GM06990 (cell line): ENCODE measurements at regions not wholly inside any gene's neighbourhood (a gene's known extent, or its start where the extent isn't known, plus 50 kb on each side); places are given as distances from the start of the nearest gene placed in this dataset.

Experiments used
- DNase-seq: peaks from one replicate; pipeline ENCODE4 v3.0.0-alpha.2; 2011; ENCODE audit not compliant: insufficient read length; ENCODE audit errors: extremely low read depth
- H3K27me3 ChIP-seq: replicated peaks from 2 replicates; pipeline ENCODE4 v1.6.0; 2011; ENCODE audit warnings: low read length; ENCODE audit not compliant: control insufficient read depth, insufficient read depth
- H3K36me3 ChIP-seq: 2 replicates; pipeline ENCODE4 v1.5.1; 2011; ENCODE audit warnings: low read length; ENCODE audit not compliant: control insufficient read depth, insufficient read depth
- H3K4me3 ChIP-seq: replicated peaks from 2 replicates; pipeline ENCODE4 v1.5.1; 2011; ENCODE audit warnings: low read depth, mild to moderate bottlenecking, control low read depth, low read length
- TF ChIP-seq, protein P1 (sequence below): IDR thresholded peaks from 2 replicates; pipeline ENCODE4 v1.5.1; 2011; ENCODE audit warnings: low read length, control low read depth, mild to moderate bottlenecking, inconsistent platforms; ENCODE audit not compliant: insufficient read depth, poor library complexity, severe bottlenecking

GRCh38 chr11:112391086-112391485, 130.4 kb upstream of the PLET1 start:
- no peaks in the 10 kb centered on the region; the same call in none of the 2 replicates for H3K27me3 ChIP-seq
- TF ChIP-seq, protein P1, sequence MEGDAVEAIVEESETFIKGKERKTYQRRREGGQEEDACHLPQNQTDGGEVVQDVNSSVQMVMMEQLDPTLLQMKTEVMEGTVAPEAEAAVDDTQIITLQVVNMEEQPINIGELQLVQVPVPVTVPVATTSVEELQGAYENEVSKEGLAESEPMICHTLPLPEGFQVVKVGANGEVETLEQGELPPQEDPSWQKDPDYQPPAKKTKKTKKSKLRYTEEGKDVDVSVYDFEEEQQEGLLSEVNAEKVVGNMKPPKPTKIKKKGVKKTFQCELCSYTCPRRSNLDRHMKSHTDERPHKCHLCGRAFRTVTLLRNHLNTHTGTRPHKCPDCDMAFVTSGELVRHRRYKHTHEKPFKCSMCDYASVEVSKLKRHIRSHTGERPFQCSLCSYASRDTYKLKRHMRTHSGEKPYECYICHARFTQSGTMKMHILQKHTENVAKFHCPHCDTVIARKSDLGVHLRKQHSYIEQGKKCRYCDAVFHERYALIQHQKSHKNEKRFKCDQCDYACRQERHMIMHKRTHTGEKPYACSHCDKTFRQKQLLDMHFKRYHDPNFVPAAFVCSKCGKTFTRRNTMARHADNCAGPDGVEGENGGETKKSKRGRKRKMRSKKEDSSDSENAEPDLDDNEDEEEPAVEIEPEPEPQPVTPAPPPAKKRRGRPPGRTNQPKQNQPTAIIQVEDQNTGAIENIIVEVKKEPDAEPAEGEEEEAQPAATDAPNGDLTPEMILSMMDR, result no peak
- H3K36me3 ChIP-seq, result no peaks in the 10 kb centered on the region
- DNase-seq, result no peak
- H3K4me3 ChIP-seq, result no peak overlapping the region

DNA sequence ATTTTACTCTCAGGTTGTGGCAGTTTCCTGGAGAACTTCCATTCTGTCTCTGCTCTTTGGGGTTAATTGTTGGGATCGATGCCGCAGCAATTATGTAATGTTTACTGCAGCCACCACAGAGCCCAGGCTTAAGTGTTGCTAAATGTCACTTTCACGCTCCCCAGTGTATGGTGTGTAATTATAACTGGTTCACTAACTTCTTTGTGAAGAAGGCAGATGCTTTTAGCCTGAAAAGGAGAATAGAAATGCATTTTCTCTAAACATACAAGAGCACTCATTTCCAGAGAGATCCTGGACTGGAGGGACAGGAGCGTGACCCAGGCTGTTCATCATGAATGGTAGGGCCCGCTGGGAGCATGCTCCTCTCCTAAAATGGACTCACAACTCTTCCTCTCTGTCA, 132.2 kb upstream of the PLET1 start:
- H3K36me3 ChIP-seq, result no peaks in the 10 kb centered on the region
- no peak for DNase-seq
- H3K4me3 ChIP-seq, result no peak overlapping the region
- TF ChIP-seq, protein P1, result no peak
- no peaks in the 10 kb centered on the region; the same call in none of the 2 replicates for H3K27me3 ChIP-seq

DNA sequence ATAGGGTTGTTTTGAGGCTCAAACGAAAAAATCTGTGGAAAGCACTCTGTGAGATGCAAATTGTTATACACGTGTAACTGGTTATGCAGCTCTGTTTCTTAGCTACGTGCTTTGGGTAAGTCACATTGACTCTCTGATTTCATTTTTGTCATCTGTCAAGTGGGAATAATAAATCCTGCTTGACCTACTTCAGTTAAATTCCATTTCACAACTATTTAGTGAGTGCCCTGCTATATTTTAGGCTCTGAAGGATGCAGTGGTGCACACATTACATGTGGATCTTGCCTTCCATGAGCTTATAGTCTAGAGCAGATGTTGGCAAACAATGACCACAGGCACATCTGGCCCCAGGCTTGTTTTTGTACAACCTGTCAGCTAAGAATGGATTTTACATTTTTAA, 133.6 kb upstream of the PLET1 start:
- Histone ChIP-seq H3K36me3 (no peaks in the 10 kb centered on the region), H3K27me3 (no peaks in the 10 kb centered on the region; the same call in none of the 2 replicates), H3K4me3 (no peak overlapping the region)
- TF ChIP-seq, protein P1, result no peak
- no peak for DNase-seq

DNA sequence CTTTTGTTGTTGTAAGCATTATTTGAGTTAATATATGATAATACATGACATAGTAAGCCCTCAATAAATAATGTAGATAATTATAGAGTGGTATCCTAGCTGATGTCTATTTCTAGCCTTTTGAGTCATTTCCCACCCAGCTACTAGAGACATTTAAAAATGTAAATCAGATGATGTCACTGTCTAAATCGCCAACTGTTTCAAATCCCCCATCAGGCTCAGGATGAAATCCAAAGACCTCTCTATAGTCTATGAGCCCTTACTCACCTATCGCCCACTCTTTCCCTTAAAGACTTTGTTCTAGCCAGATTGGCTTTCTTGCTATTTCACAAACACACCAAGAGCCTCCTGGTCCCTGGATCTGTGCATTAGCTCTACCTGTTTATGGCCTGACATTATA, 135.4 kb upstream of the PLET1 start:
- Histone ChIP-seq H3K36me3 (no peaks in the 10 kb centered on the region), H3K4me3 (no peak overlapping the region), H3K27me3 (no peaks in the 10 kb centered on the region; the same call in none of the 2 replicates)
- TF ChIP-seq, protein P1, result no peak
- DNase-seq, result no peak

- H3K4me3 ChIP-seq, result no peak overlapping the region
- no peaks in the 10 kb centered on the region; the same call in 1 of the 2 replicates for H3K27me3 ChIP-seq
- DNase-seq, result no peak
- H3K36me3 ChIP-seq, result no peaks in the 10 kb centered on the region
- TF ChIP-seq, protein P1, result no peak
Measured at GRCh38 chr11:112398798-112399478, 138.3 kb upstream of the PLET1 start.
